SW480 (cell line): ENCODE measurements at regions not wholly inside any gene's neighbourhood (a gene's known extent, or its start where the extent isn't known, plus 50 kb on each side); places are given as distances from the start of the nearest gene placed in this dataset.
A peak's percentile ranks its signal among the peaks of the same experiment; 100 is the strongest.
"Not testable (repeated sequence)": the region's sequence is repeated elsewhere in the genome, so short reads cannot be mapped to it uniquely, and the experiment has no call there.

Experiments
- DNase-seq: peaks from one replicate; pipeline ENCODE4 v3.0.0-alpha.2; 2016; ENCODE audit warnings: low spot score

- DNase-seq: no peak
Measured at GRCh38 chr16:64109241-64109640, 1012.6 kb downstream of the CDH11 start.

GRCh38 chr16:64102654-64103053 is 1019.2 kb downstream of the CDH11 start:
- no peak for DNase-seq

- DNase-seq: no peak
Measured at GRCh38 chr16:64098451-64098850, 1023.4 kb downstream of the CDH11 start.

GRCh38 chr16:64096689-64097088 is 1025.2 kb downstream of the CDH11 start:
- no peak for DNase-seq

- DNase-seq: no peak
Measured at GRCh38 chr16:64094992-64095634, 1026.8 kb downstream of the CDH11 start.

- DNase-seq: no peak
Measured at GRCh38 chr16:64094181-64094965, 1027.5 kb downstream of the CDH11 start.

GRCh38 chr16:64092271-64092670 is 1029.6 kb downstream of the CDH11 start:
- no peak for DNase-seq

- no peak for DNase-seq
Measured at GRCh38 chr16:64090327-64090726, 1031.5 kb downstream of the CDH11 start.

GRCh38 chr16:64089697-64090096 is 1032.2 kb downstream of the CDH11 start:
- peak; percentile 12 for DNase-seq

- no peak for DNase-seq
Measured at GRCh38 chr16:64088838-64089237, 1033.0 kb downstream of the CDH11 start.

- no peak for DNase-seq
Measured at GRCh38 chr16:64085296-64085695, 1036.6 kb downstream of the CDH11 start.

GRCh38 chr16:64084706-64085105 is 1037.2 kb downstream of the CDH11 start:
- DNase-seq: no peak

- DNase-seq: no peak
Measured at GRCh38 chr16:64083428-64084129, 1038.3 kb downstream of the CDH11 start.

- DNase-seq: no peak
Measured at GRCh38 chr16:64077242-64077641, 1044.6 kb downstream of the CDH11 start.

GRCh38 chr16:64074706-64075105 is 1047.2 kb downstream of the CDH11 start:
- DNase-seq: no peak

- DNase-seq: not testable (repeated sequence)
Measured at GRCh38 chr16:64072131-64072730, 1049.6 kb downstream of the CDH11 start.

- DNase-seq: no peak
Measured at GRCh38 chr16:64065523-64065922, 1056.3 kb downstream of the CDH11 start.

GRCh38 chr16:64061621-64062020 is 1060.2 kb downstream of the CDH11 start:
- DNase-seq: no peak

- no peak for DNase-seq
Measured at GRCh38 chr16:64060631-64061030, 1061.2 kb downstream of the CDH11 start.

GRCh38 chr16:64058685-64059084 is 1063.2 kb downstream of the CDH11 start:
- DNase-seq: no peak

- DNase-seq: peak; percentile 22
Measured at GRCh38 chr16:64051824-64052223, 1070.0 kb downstream of the CDH11 start.

GRCh38 chr16:64047878-64048277 is 1074.0 kb downstream of the CDH11 start:
- no peak for DNase-seq

- no peak for DNase-seq
Measured at GRCh38 chr16:64047207-64047606, 1074.7 kb downstream of the CDH11 start.
